ENCODE measurements at regions not wholly inside any gene's neighbourhood (a gene's known extent, or its start where the extent isn't known, plus 50 kb on each side); places are given as distances from the start of the nearest gene placed in this dataset.

- TF ChIP-seq CTCF (IDR thresholded peaks at IDR 0.05) = no peak
- TF ChIP-seq POLR2A (IDR thresholded peaks at IDR 0.05) = no peak
Observed at GRCh38 chr9:92170848-92171247, 55.6 kb upstream of the SPTLC1 start.

All from ovary (tissue), 3 donors.